Progenitor cell of endocrine pancreas (in vitro differentiated cells): ENCODE measurements at regions not wholly inside any gene's neighbourhood (a gene's known extent, or its start where the extent isn't known, plus 50 kb on each side); places are given as distances from the start of the nearest gene placed in this dataset.

Experiments used
- DNase-seq: peaks from one replicate; pipeline ENCODE4 v3.0.0; 2021; ENCODE audit warnings: low spot score; ENCODE audit not compliant: unreplicated experiment
- H3K27ac Mint-ChIP-seq: 2 replicates; pipeline ENCODE4 v1.8.0; 2021; ENCODE audit warnings: mild to moderate bottlenecking, moderate library complexity, mixed read lengths
- H3K27me3 Mint-ChIP-seq: 2 replicates; pipeline ENCODE4 v1.8.0; 2021; ENCODE audit warnings: mixed read lengths
- H3K36me3 Mint-ChIP-seq: 2 replicates; pipeline ENCODE4 v1.8.0; 2022; ENCODE audit warnings: mixed read lengths; ENCODE audit not compliant: insufficient read depth
- H3K4me1 Mint-ChIP-seq: 2 replicates; pipeline ENCODE4 v1.8.0; 2021; ENCODE audit warnings: low read depth, mixed read lengths
- H3K4me3 Mint-ChIP-seq: 2 replicates; pipeline ENCODE4 v1.8.0; 2021; ENCODE audit warnings: low read depth, mild to moderate bottlenecking, moderate library complexity, mixed read lengths
- H3K9me3 Mint-ChIP-seq: 2 replicates; pipeline ENCODE4 v1.8.0; 2021; ENCODE audit warnings: low read depth, mixed read lengths
- TF ChIP-seq, protein P1 (sequence below): fragments of 200-600 bp; sonication (generic); IDR thresholded peaks from one replicate; pipeline ENCODE4 v1.5.0; 2021; ENCODE audit warnings: antibody characterized with exemption, mild to moderate bottlenecking; ENCODE audit not compliant: unreplicated experiment

DNA sequence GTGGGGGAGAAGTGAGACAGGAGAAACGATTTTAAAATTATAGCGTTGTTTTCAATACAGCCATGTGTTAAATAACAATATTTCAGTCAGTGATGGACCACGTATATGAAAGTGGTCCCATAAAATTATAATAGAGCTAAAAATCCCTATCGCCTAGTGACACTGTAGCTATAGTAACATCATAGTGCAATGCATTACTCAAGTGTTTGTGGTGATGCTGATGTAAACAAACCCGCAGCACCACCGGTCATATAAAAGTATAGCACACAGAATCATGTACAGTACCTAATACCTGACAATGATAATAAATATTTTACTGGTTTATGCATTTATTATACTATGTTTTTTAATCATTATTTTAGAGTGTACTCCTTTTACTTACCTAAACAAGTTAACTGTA is 407.4 kb upstream of the SEMA6A start:
- Mint-ChIP-seq H3K9me3 (no peaks in the 10 kb centered on the region), H3K4me1 (no peaks in the 10 kb centered on the region), H3K4me3 (no peak overlapping the region), H3K27ac (no peak overlapping the region), H3K27me3 (no peaks in the 10 kb centered on the region), H3K36me3 (no peaks in the 10 kb centered on the region)
- TF ChIP-seq, protein P1, sequence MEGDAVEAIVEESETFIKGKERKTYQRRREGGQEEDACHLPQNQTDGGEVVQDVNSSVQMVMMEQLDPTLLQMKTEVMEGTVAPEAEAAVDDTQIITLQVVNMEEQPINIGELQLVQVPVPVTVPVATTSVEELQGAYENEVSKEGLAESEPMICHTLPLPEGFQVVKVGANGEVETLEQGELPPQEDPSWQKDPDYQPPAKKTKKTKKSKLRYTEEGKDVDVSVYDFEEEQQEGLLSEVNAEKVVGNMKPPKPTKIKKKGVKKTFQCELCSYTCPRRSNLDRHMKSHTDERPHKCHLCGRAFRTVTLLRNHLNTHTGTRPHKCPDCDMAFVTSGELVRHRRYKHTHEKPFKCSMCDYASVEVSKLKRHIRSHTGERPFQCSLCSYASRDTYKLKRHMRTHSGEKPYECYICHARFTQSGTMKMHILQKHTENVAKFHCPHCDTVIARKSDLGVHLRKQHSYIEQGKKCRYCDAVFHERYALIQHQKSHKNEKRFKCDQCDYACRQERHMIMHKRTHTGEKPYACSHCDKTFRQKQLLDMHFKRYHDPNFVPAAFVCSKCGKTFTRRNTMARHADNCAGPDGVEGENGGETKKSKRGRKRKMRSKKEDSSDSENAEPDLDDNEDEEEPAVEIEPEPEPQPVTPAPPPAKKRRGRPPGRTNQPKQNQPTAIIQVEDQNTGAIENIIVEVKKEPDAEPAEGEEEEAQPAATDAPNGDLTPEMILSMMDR: no peak
- no peak for DNase-seq

DNA sequence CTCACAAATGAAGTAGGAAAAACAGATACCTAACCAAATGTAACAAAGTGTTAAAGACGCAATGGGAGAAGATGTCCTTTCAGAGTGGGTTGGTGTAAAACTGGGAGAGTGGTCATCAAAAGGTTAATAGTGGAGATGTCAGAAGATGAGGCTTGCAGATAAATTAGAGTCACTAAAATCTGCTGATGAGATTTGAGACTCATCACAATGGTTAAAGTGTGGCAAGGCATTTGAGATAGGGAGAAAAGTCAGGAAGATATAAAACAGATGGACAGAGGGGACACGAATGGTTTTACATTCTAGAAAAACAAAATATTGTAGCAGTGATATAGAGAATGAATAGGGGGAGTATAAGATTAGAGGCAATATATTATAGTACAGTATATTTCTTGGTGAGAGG is 406.0 kb upstream of the SEMA6A start:
- H3K36me3 Mint-ChIP-seq: no peaks in the 10 kb centered on the region
- DNase-seq: no peak
- H3K27ac Mint-ChIP-seq: no peak overlapping the region
- no peak overlapping the region for H3K4me3 Mint-ChIP-seq
- H3K4me1 Mint-ChIP-seq: no peaks in the 10 kb centered on the region
- TF ChIP-seq, protein P1: no peak
- H3K9me3 Mint-ChIP-seq: no peaks in the 10 kb centered on the region
- H3K27me3 Mint-ChIP-seq: no peaks in the 10 kb centered on the region

DNA sequence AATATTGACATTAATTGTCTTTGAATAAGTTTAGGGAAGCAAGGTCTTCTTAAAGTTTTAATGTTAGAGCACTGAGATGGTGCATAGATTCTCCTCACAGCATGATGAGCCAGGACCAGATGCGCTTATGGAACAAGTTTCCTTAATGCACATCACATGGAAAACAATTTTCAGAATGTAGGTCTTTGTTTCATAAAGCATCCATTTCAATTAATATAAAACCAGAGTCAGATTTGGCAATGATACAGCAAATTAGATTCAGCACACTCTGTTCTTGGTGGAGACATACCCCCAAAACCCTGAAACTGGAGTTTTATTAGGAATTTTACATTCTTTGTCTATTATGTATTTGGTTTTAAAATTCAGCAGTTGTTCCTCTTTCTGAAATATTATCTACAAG is 402.1 kb upstream of the SEMA6A start:
- Mint-ChIP-seq H3K9me3 (peaks cover 8% of the 10 kb centered on the region), H3K27me3 (no peaks in the 10 kb centered on the region), H3K36me3 (no peaks in the 10 kb centered on the region), H3K27ac (no peak overlapping the region), H3K4me3 (no peak overlapping the region), H3K4me1 (no peaks in the 10 kb centered on the region)
- TF ChIP-seq, protein P1: no peak
- DNase-seq: no peak

DNA sequence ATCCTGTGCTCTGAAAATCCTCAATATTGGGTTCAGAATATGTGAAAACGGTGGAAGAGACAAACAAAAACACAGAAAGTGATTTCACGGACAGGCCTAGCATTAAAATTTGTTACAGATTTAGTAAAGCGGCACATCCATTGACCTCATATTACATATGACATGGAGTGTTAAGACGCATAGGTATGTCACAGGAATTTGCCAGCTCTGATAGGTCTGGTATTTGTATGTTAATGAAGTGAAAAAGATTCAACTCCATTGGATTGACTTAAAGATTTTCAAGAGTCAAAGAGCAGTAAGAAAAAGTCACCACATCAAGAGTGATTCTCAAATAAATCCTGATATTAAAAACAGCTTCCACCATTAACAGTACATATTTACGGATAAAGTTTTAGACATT is 396.5 kb upstream of the SEMA6A start:
- H3K27me3 Mint-ChIP-seq: no peaks in the 10 kb centered on the region
- DNase-seq: no peak
- no peak overlapping the region for H3K4me3 Mint-ChIP-seq
- no peaks in the 10 kb centered on the region for H3K4me1 Mint-ChIP-seq
- H3K9me3 Mint-ChIP-seq: peaks cover 8% of the 10 kb centered on the region
- H3K36me3 Mint-ChIP-seq: no peaks in the 10 kb centered on the region
- H3K27ac Mint-ChIP-seq: no peak overlapping the region
- TF ChIP-seq, protein P1: no peak

DNA sequence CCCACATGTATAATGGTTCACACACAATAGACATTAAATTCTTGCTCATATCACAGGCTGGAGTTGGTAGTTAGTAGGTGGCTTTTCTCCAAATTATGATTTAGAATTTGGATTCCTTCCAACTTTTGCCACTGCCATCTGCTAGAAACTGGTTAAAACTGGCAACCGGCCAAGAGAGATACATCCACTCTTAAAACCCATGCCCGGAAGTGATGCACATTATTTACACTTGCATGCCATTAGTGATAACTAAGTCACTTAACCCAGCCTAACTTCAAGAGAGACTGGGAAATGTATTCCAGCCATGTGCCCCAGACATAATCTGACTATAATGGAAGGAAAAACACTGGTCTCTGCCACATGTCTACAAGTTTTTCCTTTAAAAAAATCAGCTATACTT is 395.7 kb upstream of the SEMA6A start:
- Mint-ChIP-seq H3K9me3 (peaks cover 8% of the 10 kb centered on the region), H3K27ac (no peak overlapping the region), H3K27me3 (no peaks in the 10 kb centered on the region), H3K4me1 (no peaks in the 10 kb centered on the region), H3K36me3 (no peaks in the 10 kb centered on the region), H3K4me3 (no peak overlapping the region)
- DNase-seq: no peak
- TF ChIP-seq, protein P1: no peak
